Vagina (tissue), 2 donors: ENCODE measurements at regions not wholly inside any gene's neighbourhood (a gene's known extent, or its start where the extent isn't known, plus 50 kb on each side); places are given as distances from the start of the nearest gene placed in this dataset.

ENCODE experiments used
- POLR2A ChIP-seq, 2 donors: fragments of 450-650 bp; IDR thresholded peaks; one replicate each; pipeline ENCODE4 v1.6.1; 2017; ENCODE audit warnings: antibody characterized with exemption in 2 of 2, mild to moderate bottlenecking in 2 of 2, moderate library complexity in 2 of 2
- POLR2AphosphoS5 ChIP-seq, 2 donors: sonication (generic); formaldehyde crosslinking; IDR thresholded peaks; one replicate each; pipeline ENCODE4 v1.9.0; 2017; ENCODE audit warnings: antibody characterized with exemption in 2 of 2, mild to moderate bottlenecking in 2 of 2, low read depth in 1 of 2; ENCODE audit not compliant: insufficient read depth in 1 of 2
- TF ChIP-seq, protein P1 (sequence below), 3 experiments: fragments of 450-650 bp in 2 of 3; fragments of 200-600 bp in 1 of 3; sonication (generic) in 1 of 3; IDR thresholded peaks; one replicate each; pipeline ENCODE4 v1.5.1; 2017 to 2019; ENCODE audit warnings: antibody characterized with exemption in 3 of 3, mild to moderate bottlenecking in 2 of 3, moderate library complexity in 2 of 3

GRCh38 chr11:42200311-42200710 lies 740.9 kb upstream of the LRRC4C start:
- TF ChIP-seq, protein P1, sequence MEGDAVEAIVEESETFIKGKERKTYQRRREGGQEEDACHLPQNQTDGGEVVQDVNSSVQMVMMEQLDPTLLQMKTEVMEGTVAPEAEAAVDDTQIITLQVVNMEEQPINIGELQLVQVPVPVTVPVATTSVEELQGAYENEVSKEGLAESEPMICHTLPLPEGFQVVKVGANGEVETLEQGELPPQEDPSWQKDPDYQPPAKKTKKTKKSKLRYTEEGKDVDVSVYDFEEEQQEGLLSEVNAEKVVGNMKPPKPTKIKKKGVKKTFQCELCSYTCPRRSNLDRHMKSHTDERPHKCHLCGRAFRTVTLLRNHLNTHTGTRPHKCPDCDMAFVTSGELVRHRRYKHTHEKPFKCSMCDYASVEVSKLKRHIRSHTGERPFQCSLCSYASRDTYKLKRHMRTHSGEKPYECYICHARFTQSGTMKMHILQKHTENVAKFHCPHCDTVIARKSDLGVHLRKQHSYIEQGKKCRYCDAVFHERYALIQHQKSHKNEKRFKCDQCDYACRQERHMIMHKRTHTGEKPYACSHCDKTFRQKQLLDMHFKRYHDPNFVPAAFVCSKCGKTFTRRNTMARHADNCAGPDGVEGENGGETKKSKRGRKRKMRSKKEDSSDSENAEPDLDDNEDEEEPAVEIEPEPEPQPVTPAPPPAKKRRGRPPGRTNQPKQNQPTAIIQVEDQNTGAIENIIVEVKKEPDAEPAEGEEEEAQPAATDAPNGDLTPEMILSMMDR (IDR thresholded peaks at IDR 0.05), result no peak
- TF ChIP-seq POLR2A (IDR thresholded peaks at IDR 0.05) (no peak), POLR2AphosphoS5 (IDR thresholded peaks at IDR 0.05; ENCODE audit: insufficient read depth in 1 of 2, low read depth in 1 of 2) (no peak)
